ENCODE measurements at regions not wholly inside any gene's neighbourhood (a gene's known extent, or its start where the extent isn't known, plus 50 kb on each side); places are given as distances from the start of the nearest gene placed in this dataset.

DNA sequence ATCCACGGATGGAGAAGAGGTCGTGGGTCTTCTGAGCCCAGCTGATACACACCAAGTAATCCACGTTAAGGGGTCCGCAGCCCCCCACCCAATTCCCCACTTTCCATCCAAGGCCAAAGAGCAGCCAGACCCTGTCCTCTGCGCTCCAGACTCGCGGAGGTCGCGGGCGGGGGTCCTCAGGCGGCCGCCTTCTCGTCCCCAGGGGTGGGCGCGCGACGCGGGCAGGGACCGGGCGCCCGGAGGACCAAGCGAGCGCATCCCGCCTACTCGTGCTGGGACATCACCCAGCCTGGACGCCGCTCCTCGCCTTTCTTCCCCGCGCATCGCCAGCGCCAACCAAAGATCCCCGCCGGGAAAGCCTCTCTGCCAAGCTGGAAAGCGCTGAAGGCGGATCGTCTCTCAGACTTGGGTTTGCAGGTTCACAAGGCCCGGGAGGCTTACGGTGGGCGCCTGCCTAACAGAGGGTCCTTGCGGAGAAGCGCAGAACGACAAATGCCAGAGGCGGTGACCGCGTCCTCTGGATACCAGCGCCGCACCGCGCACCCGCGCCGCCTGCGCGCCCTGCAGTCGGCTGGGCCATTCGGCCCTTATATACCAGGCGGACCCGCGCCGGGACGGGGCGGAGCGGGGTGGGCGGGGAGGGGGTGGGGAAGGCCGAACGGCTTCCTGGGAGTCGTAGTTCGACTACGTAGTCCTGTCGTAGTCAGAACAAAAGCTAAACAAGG lies 471.6 kb downstream of the SOX9 start:
- no peaks in the 10 kb centered on the region for H3K9me3 Mint-ChIP-seq
- Histone ChIP-seq H3K36me3 (ENCODE audit: control insufficient read depth, insufficient read depth, low read length) (no peaks in the 10 kb centered on the region), H3K9me3 (ENCODE audit: control insufficient read depth, insufficient read depth, low read length) (no peaks in the 10 kb centered on the region), H3K4me1 (ENCODE audit: control insufficient read depth, insufficient read depth, low read length) (peaks cover 8% of the 10 kb centered on the region), H3K27me3 (ENCODE audit: control insufficient read depth, insufficient read depth, low read length) (peaks cover 15% of the 10 kb centered on the region), H3K27ac (ENCODE audit: low read length) (no peak overlapping the region), H3K4me3 (ENCODE audit: low read length) (no peak overlapping the region)
- H3K27ac Mint-ChIP-seq, result no peak overlapping the region
- intact Hi-C loops (cut with micrococcal nuclease), result no loop called here
- H3K27me3 Mint-ChIP-seq (ENCODE audit: low read depth in 2 of 2), result peaks cover 47 to 61% of the 10 kb centered on the region in 2 donors
- WGBS (ENCODE audit: insufficient coverage), result 1% methylated on average over 71 of the region's 71 CpGs
- TF ChIP-seq, protein P1, sequence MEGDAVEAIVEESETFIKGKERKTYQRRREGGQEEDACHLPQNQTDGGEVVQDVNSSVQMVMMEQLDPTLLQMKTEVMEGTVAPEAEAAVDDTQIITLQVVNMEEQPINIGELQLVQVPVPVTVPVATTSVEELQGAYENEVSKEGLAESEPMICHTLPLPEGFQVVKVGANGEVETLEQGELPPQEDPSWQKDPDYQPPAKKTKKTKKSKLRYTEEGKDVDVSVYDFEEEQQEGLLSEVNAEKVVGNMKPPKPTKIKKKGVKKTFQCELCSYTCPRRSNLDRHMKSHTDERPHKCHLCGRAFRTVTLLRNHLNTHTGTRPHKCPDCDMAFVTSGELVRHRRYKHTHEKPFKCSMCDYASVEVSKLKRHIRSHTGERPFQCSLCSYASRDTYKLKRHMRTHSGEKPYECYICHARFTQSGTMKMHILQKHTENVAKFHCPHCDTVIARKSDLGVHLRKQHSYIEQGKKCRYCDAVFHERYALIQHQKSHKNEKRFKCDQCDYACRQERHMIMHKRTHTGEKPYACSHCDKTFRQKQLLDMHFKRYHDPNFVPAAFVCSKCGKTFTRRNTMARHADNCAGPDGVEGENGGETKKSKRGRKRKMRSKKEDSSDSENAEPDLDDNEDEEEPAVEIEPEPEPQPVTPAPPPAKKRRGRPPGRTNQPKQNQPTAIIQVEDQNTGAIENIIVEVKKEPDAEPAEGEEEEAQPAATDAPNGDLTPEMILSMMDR (IDR thresholded peaks at IDR 0.05), result no peak
- no peaks in the 10 kb centered on the region for H3K36me3 Mint-ChIP-seq
- no peak for ATAC-seq
- peak overlapping the region; percentile 71 for H3K4me3 Mint-ChIP-seq
- DNase-seq, result peak in 1 of 2 donors; percentile 66
- H3K4me1 Mint-ChIP-seq, result peaks cover 6 to 16% of the 10 kb centered on the region in 2 donors

DNA sequence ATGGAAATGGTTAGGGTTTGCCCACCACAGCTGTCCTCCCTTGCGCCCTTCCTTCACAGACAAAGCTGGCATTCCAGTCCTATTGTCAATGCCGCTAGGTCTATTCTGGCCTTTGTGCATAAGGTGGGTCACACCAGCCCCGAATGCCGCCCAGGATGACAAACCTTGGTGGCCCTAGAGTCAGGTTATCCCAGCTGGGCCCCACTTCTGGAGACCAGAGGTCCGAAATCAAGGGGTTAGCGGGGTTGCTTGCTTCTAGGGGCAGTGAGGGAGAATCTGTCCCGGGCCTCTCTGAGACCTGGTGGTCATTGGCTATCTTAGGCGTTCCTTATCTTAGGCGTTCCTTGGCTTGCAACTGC lies 472.1 kb downstream of the SOX9 start:
- no peaks in the 10 kb centered on the region for H3K36me3 ChIP-seq (ENCODE audit: control insufficient read depth, insufficient read depth, low read length)
- no peak for ATAC-seq
- intact Hi-C loops (cut with micrococcal nuclease), result no loop called here
- no peak overlapping the region for H3K4me3 ChIP-seq (ENCODE audit: low read length)
- TF ChIP-seq, protein P1 (IDR thresholded peaks at IDR 0.05), result no peak
- no peak for DNase-seq
- H3K4me1 Mint-ChIP-seq, result peaks cover 6 to 16% of the 10 kb centered on the region in 2 donors
- no peak overlapping the region for H3K27ac Mint-ChIP-seq
- H3K9me3 Mint-ChIP-seq, result no peaks in the 10 kb centered on the region
- peaks cover 8% of the 10 kb centered on the region for H3K4me1 ChIP-seq (ENCODE audit: control insufficient read depth, insufficient read depth, low read length)
- no peaks in the 10 kb centered on the region for H3K36me3 Mint-ChIP-seq
- no peak overlapping the region for H3K4me3 Mint-ChIP-seq
- H3K27me3 ChIP-seq (ENCODE audit: control insufficient read depth, insufficient read depth, low read length), result peaks cover 15% of the 10 kb centered on the region
- 82% methylated on average over 9 of the region's 9 CpGs for WGBS (ENCODE audit: insufficient coverage)
- peaks cover 47 to 61% of the 10 kb centered on the region in 2 donors for H3K27me3 Mint-ChIP-seq (ENCODE audit: low read depth in 2 of 2)
- H3K9me3 ChIP-seq (ENCODE audit: control insufficient read depth, insufficient read depth, low read length), result no peaks in the 10 kb centered on the region
- no peak overlapping the region for H3K27ac ChIP-seq (ENCODE audit: low read length)

DNA sequence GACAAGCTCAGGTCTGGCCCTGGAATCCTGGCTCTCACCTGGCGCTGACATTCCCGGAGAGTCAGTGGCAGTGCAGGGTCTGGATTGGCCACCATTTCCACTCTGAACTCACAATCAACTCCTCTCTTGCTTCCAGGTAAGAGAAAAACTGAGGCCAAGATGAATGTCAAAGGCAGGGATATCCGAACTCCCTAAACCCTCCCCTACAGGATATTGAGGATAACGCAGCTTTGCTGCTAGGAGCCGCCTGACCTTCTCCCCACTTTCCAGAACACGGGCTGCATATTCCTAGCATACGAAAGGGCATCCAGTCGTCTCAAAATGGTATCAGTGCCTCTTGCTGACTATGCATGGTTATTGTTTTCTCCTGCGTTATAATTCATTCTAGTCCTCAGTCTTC lies 473.4 kb downstream of the SOX9 start:
- Mint-ChIP-seq H3K36me3 (no peaks in the 10 kb centered on the region), H3K27me3 (ENCODE audit: low read depth in 2 of 2) (peaks cover 37 to 48% of the 10 kb centered on the region in 2 donors), H3K27ac (no peak overlapping the region), H3K4me1 (peaks cover 6 to 16% of the 10 kb centered on the region in 2 donors), H3K4me3 (no peak overlapping the region), H3K9me3 (no peaks in the 10 kb centered on the region)
- TF ChIP-seq, protein P1 (IDR thresholded peaks at IDR 0.05), result no peak
- Histone ChIP-seq H3K36me3 (ENCODE audit: control insufficient read depth, insufficient read depth, low read length) (no peaks in the 10 kb centered on the region), H3K27ac (ENCODE audit: low read length) (no peak overlapping the region), H3K4me1 (ENCODE audit: control insufficient read depth, insufficient read depth, low read length) (peaks cover 8% of the 10 kb centered on the region), H3K27me3 (ENCODE audit: control insufficient read depth, insufficient read depth, low read length) (peaks cover 12% of the 10 kb centered on the region), H3K4me3 (ENCODE audit: low read length) (no peak overlapping the region), H3K9me3 (ENCODE audit: control insufficient read depth, insufficient read depth, low read length) (no peaks in the 10 kb centered on the region)
- 80% methylated on average over 9 of the region's 9 CpGs for WGBS (ENCODE audit: insufficient coverage)
- DNase-seq (no peak), ATAC-seq (no peak)
- intact Hi-C loops (cut with micrococcal nuclease), result no loop called here

Measured in natural killer cell (primary cell).